ENCODE measurements at regions not wholly inside any gene's neighbourhood (a gene's known extent, or its start where the extent isn't known, plus 50 kb on each side); places are given as distances from the start of the nearest gene placed in this dataset.

DNA sequence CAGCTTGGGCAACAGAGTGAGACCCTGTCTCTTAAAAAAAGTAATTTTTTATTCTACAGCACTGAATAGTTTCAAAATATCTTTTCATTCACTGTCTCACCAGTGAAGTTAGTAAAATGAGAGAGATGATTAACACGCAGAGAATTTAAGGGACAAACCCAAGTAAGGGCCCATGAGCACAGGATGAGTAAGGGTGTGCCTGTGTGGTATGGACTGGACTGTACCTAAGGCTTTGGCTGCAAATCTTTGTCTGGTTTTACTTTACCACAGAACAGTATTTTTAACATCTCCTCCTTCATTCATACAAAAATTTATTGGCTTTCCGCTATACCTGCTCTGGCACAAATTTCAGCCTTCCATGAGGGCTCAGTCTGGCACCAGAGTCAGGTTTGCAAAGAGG, 433.3 kb downstream of the UTRN start:
- no peak overlapping the region for H3K4me3 Mint-ChIP-seq
- DNase-seq (no peak), ATAC-seq (no peak)
- H3K27me3 Mint-ChIP-seq = no peaks in the 10 kb centered on the region
- no peak overlapping the region for H3K27ac Mint-ChIP-seq
- peaks cover 23% of the 10 kb centered on the region for H3K4me1 Mint-ChIP-seq
- H3K9me3 ChIP-seq (ENCODE audit: control insufficient read depth, low read length, poor library complexity, severe bottlenecking) = no peaks in the 10 kb centered on the region
- peaks cover 15% of the 10 kb centered on the region for H3K36me3 Mint-ChIP-seq (ENCODE audit: low read depth)

DNA sequence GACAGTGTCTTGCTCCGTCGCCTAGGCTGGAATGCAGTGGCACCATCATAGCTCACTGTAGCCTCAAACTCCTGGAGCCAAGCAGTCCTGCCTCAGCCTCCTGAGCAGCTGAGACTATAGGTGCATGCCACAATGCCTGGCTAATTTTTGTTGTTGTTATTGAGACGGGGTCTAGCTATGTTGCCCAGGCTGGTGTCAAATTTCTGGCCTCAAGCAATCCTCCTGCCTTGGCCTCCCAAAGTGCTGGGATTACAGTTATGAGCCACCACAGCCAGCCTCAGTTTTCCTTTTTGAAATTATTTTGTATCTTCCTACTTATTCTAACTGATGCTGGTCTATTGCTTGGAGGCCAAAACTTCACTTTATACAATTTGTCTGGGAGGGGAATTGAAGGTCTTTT, 436.1 kb downstream of the UTRN start:
- H3K4me1 Mint-ChIP-seq = peaks cover 16% of the 10 kb centered on the region
- peaks cover 9% of the 10 kb centered on the region for H3K36me3 Mint-ChIP-seq (ENCODE audit: low read depth)
- DNase-seq = no peak
- no peaks in the 10 kb centered on the region for H3K9me3 ChIP-seq (ENCODE audit: control insufficient read depth, low read length, poor library complexity, severe bottlenecking)
- no peaks in the 10 kb centered on the region for H3K27me3 Mint-ChIP-seq
- no peak overlapping the region for H3K4me3 Mint-ChIP-seq
- H3K27ac Mint-ChIP-seq = no peak overlapping the region
- no peak for ATAC-seq

DNA sequence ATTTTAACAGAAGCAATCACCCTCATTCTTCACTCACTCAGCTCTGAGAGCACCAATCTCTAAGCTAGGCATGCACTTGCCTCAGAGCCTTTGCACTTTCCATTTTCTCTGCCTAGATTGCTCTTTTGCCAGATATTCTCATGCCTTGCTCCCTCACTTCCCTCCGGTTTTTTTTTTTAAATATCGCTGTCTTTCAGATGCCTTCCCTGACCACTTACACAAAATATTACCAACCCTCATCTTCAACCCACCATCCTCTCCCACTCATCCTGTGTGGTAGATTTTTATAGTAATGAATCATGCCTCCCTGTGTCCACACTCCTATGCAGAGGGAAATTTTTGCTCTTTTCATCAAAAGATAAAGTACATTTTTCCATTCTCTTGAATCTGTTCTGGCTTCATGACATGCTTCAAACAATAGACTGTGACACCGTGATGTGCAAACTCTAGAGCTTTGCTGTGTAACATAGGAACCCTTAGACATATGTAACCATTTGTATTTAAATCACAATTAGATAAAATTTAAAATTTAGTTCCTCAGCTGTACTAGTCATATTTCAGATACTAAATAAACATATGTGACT, 437.1 kb downstream of the UTRN start:
- no peak for ATAC-seq
- peak overlapping the region; percentile 75 for H3K27ac Mint-ChIP-seq
- peaks cover 11% of the 10 kb centered on the region for H3K36me3 Mint-ChIP-seq (ENCODE audit: low read depth)

DNA sequence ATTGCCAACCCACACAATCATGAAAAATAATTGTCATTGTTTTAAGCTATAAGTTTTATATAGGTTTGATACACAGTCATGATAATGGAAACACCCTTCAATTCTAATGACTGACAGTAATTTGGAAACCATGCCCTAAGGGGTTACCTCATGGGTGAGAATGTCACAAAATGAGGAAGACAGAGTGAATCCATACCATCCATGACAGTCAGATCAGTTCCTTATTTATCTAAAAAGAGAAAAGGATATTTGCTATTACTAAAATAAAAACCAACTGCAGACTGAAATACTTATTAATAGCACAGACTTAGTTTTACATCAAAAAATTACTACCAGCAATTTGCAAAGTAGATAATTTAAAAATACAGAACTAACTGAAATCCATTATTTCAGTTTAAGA, 437.8 kb downstream of the UTRN start:
- Mint-ChIP-seq H3K27me3 (no peaks in the 10 kb centered on the region), H3K4me1 (peaks cover 21% of the 10 kb centered on the region), H3K4me3 (no peak overlapping the region), H3K36me3 (ENCODE audit: low read depth) (peaks cover 11% of the 10 kb centered on the region), H3K27ac (peak overlapping the region; percentile 75)
- ATAC-seq = no peak
- DNase-seq = no peak
- no peaks in the 10 kb centered on the region for H3K9me3 ChIP-seq (ENCODE audit: control insufficient read depth, low read length, poor library complexity, severe bottlenecking)

More for the DNA sequence above, 437.1 kb downstream of the UTRN start:
- Mint-ChIP-seq H3K27me3 (no peaks in the 10 kb centered on the region), H3K4me1 (peaks cover 21% of the 10 kb centered on the region), H3K4me3 (no peak overlapping the region)
- no peak for DNase-seq
- no peaks in the 10 kb centered on the region for H3K9me3 ChIP-seq (ENCODE audit: control insufficient read depth, low read length, poor library complexity, severe bottlenecking)

DNA sequence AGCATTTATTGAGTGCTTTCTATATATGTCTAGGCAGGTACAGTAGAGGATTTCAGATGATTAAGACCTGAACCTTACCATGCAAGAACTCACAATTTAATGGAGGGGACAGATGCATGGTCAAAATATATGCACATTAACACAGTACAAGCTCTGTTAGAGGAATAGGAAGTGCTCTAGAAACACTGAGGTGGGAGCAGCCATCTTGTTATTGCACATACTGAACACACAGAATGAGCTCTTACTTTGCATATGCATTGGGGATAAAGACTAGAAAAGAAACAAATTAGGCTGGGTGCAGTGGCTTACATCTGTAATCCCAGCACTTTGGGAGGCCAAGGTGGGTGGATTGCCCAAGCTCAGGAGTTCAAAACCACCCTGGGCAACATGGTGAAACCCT, 438.3 kb downstream of the UTRN start:
- H3K4me1 Mint-ChIP-seq = peaks cover 22% of the 10 kb centered on the region
- ATAC-seq (no peak), DNase-seq (no peak)
- H3K4me3 Mint-ChIP-seq = no peak overlapping the region
- peaks cover 11% of the 10 kb centered on the region for H3K36me3 Mint-ChIP-seq (ENCODE audit: low read depth)
- no peaks in the 10 kb centered on the region for H3K9me3 ChIP-seq (ENCODE audit: control insufficient read depth, low read length, poor library complexity, severe bottlenecking)
- H3K27ac Mint-ChIP-seq = no peak overlapping the region
- no peaks in the 10 kb centered on the region for H3K27me3 Mint-ChIP-seq

DNA sequence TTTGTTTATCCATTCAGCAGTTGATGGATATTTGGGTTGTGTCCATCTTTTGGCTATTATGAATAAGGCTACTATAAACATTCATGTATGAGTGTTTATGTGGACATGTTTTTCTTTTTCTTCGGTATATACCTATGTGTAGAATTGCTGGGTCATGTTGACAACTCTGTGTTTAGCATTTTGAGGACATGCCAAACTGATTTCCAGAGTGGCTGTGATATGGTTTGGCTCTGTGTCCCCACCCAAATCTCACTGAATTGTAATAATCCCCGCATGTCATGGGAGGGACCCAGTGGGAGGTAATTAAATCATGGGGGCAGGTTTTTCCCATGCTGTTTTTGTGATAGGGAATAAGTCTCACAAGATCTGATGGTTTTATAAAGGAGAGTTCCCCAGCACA, 439.7 kb downstream of the UTRN start:
- no peaks in the 10 kb centered on the region for H3K9me3 ChIP-seq (ENCODE audit: control insufficient read depth, low read length, poor library complexity, severe bottlenecking)
- ATAC-seq = no peak
- peaks cover 9% of the 10 kb centered on the region for H3K36me3 Mint-ChIP-seq (ENCODE audit: low read depth)
- no peak for DNase-seq
- no peak overlapping the region for H3K4me3 Mint-ChIP-seq
- peaks cover 23% of the 10 kb centered on the region for H3K4me1 Mint-ChIP-seq
- no peaks in the 10 kb centered on the region for H3K27me3 Mint-ChIP-seq
- no peak overlapping the region for H3K27ac Mint-ChIP-seq

DNA sequence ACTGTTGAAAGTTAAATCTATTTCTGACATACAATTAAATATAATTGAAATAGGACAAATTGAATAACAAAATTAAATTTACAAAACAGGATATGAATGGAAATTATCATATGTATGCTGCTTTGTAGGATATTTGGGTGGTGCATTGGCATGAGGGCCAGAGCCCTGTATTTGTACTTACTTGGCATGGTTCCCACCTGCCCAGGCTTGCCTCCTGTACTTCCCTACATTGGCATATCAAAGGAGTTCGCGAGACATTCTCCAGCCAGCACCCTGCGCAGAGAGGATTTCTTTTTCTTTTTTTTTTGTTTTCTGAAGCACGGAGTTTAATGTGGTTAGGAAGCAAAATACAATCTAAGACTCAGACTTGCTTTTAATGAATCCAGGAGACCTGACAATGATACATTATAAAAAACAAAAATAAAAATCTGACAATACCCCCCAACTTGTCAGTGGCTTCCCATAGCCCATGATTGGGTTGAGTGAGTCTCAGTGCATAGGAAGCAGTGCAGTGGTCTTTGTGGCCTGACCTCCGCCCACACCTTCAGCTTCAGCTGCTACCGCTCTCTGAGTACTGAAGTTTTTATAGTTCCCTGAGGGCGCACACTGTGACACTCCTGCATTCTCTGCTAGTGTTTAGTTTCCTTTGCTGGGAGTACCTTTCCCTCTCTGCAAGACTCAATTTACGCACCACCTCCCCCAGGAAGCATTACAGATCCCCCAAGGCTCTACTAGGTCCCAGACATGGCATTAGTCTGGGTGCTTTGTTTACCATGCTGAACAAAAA, 440.8 kb downstream of the UTRN start:
- H3K9me3 ChIP-seq (ENCODE audit: control insufficient read depth, low read length, poor library complexity, severe bottlenecking) = no peaks in the 10 kb centered on the region
- Mint-ChIP-seq H3K4me1 (peaks cover 21% of the 10 kb centered on the region), H3K27me3 (no peaks in the 10 kb centered on the region), H3K4me3 (no peak overlapping the region), H3K27ac (peak overlapping the region; percentile 5), H3K36me3 (ENCODE audit: low read depth) (peaks cover 7% of the 10 kb centered on the region)
- DNase-seq (no peak), ATAC-seq (no peak)

DNA sequence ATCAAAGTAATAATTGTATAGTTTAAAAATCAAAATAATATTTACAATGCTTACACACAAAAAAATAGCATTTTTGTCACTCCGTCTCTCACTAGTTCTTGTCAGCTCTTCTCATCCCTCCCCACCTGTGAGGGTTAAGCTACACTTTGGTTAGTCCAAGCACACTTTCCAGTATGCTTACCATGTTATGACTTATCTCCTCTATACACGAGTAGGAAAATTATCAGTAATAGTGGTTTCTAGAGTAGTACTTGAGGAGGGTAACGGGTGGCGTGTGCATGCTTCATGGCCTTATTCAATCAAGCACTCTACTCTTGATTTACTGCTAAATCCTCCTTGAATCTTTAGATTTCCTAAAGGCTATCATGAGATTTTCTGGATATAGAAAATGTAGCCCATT, 443.7 kb downstream of the UTRN start:
- peaks cover 19% of the 10 kb centered on the region for H3K4me1 Mint-ChIP-seq

DNA sequence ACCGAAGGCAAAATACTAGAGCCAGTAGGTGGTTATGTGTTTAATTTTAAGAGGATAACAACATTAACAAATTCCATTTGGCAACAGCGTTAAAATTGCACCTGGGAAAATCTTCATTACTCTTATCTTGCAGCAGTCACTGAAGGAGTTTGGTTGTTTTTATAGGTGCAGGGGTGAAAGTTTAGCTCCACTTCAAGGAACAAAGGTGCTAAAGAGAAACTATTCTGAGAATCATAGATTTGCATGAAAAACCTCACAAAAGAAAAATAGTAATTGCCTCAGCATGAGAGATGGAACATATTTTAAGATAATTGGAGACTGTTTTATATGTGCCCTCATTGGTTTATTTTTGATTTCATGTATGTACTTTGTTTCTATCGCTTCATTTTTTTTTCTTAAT, 444.4 kb downstream of the UTRN start:
- peaks cover 19% of the 10 kb centered on the region for H3K4me1 Mint-ChIP-seq
- no peak for DNase-seq
- H3K36me3 Mint-ChIP-seq (ENCODE audit: low read depth) = peaks cover 9% of the 10 kb centered on the region
- H3K9me3 ChIP-seq (ENCODE audit: control insufficient read depth, low read length, poor library complexity, severe bottlenecking) = no peaks in the 10 kb centered on the region
- ATAC-seq = no peak
- H3K27me3 Mint-ChIP-seq = no peaks in the 10 kb centered on the region
- H3K27ac Mint-ChIP-seq = no peak overlapping the region
- no peak overlapping the region for H3K4me3 Mint-ChIP-seq

More for the DNA sequence above, 443.7 kb downstream of the UTRN start:
- Mint-ChIP-seq H3K27ac (peak overlapping the region; percentile 57), H3K4me3 (no peak overlapping the region), H3K27me3 (no peaks in the 10 kb centered on the region), H3K36me3 (ENCODE audit: low read depth) (peaks cover 7% of the 10 kb centered on the region)
- no peaks in the 10 kb centered on the region for H3K9me3 ChIP-seq (ENCODE audit: control insufficient read depth, low read length, poor library complexity, severe bottlenecking)
- ATAC-seq (no peak), DNase-seq (no peak)

DNA sequence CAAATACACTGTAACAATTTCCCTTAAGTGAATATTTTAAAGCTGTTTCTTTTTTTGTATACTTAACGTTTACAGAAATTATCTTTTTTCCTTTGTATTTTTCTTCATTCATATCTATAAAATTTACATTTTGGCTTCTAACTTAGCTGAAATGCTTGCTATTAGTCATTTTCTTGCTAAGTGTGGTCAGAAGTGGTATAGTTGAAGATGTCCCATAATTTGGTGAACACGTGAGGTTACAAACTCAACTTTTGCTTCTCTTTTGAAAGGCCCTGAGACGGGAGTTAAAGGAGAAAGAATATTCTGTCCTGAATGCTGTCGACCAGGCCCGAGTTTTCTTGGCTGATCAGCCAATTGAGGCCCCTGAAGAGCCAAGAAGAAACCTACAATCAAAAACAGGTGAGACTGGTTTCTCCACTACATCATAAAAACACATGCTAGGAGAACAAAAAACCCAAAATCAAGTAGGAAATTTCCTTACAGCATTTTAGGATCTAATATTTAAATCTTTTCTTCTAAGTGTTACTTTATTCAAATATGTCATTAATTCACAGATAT, 445.0 kb downstream of the UTRN start:
- no peak for DNase-seq
- Mint-ChIP-seq H3K27ac (no peak overlapping the region), H3K36me3 (ENCODE audit: low read depth) (peaks cover 14% of the 10 kb centered on the region), H3K27me3 (no peaks in the 10 kb centered on the region), H3K4me3 (no peak overlapping the region), H3K4me1 (peaks cover 22% of the 10 kb centered on the region)
- H3K9me3 ChIP-seq (ENCODE audit: control insufficient read depth, low read length, poor library complexity, severe bottlenecking) = no peaks in the 10 kb centered on the region
- ATAC-seq = no peak

DNA sequence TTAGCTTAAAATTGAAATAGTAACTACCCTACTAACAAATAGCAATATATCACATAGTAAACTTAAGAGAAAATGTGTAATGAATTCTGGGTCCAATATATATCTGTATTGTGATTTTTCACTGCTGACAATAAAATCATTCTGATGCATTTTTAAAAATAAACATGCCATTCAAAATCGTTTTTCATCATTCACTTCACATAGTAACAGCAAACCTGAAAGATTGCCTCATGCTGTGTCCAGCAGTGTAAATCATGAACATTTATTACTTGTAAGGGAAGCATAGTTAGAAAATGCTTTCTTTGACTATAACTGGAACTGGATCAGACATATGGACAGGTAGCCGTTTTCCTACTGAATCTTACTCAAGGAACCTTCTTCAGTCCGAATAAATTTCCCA, 446.1 kb downstream of the UTRN start:
- no peaks in the 10 kb centered on the region for H3K9me3 ChIP-seq (ENCODE audit: control insufficient read depth, low read length, poor library complexity, severe bottlenecking)
- no peaks in the 10 kb centered on the region for H3K27me3 Mint-ChIP-seq
- no peak overlapping the region for H3K4me3 Mint-ChIP-seq
- no peak for ATAC-seq
- peaks cover 16% of the 10 kb centered on the region for H3K4me1 Mint-ChIP-seq
- no peak for DNase-seq
- H3K27ac Mint-ChIP-seq = no peak overlapping the region
- H3K36me3 Mint-ChIP-seq (ENCODE audit: low read depth) = peaks cover 15% of the 10 kb centered on the region

DNA sequence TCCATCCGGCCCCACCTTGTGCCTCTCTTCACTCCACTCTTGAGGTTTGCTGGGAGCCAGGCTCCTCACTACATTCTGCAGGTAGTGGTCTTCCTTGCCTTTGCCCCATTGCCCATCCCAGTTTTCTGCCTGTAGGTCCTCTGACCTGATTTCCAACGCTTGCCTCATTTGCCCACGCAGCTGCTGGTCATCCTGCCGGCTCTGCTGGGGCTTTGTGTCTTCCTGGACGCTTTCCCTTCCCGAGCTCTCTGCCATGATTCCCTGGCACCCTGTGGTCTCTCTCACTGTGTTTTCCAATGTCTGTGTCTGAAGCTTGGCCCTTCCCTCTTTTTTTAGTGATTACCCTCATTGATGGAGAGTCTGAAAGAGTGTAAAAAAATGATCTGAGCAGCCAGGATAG, 451.6 kb downstream of the UTRN start:
- DNase-seq = no peak
- no peaks in the 10 kb centered on the region for H3K9me3 ChIP-seq (ENCODE audit: control insufficient read depth, low read length, poor library complexity, severe bottlenecking)
- no peak overlapping the region for H3K4me3 Mint-ChIP-seq
- H3K27me3 Mint-ChIP-seq = no peaks in the 10 kb centered on the region
- ATAC-seq = no peak
- peak overlapping the region; percentile 1 for H3K27ac Mint-ChIP-seq
- H3K4me1 Mint-ChIP-seq = peaks cover 20% of the 10 kb centered on the region
- H3K36me3 Mint-ChIP-seq (ENCODE audit: low read depth) = peaks cover 23% of the 10 kb centered on the region

DNA sequence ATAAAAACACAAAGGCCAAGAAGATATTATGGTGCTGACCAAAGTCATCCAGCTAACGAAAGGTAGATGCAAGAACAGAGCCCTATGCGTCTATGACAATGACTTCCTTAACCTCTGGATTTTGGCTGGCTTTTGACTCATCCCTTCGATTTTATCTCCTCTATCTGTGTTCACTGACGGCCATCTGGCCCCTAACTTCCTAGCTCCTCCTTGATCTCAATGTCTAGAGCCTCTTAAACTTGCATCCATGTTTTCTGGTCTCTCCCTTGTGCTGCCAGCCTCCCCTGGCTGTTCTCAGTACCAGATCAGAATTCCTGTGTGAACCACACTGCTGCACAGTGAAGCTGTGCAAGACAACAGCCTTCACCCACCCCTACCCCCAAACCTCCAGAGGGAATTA, 452.9 kb downstream of the UTRN start:
- H3K27ac Mint-ChIP-seq = peak overlapping the region; percentile 74
- H3K27me3 Mint-ChIP-seq = no peaks in the 10 kb centered on the region
- DNase-seq (no peak), ATAC-seq (no peak)
- H3K9me3 ChIP-seq (ENCODE audit: control insufficient read depth, low read length, poor library complexity, severe bottlenecking) = no peaks in the 10 kb centered on the region
- peaks cover 19% of the 10 kb centered on the region for H3K4me1 Mint-ChIP-seq
- H3K36me3 Mint-ChIP-seq (ENCODE audit: low read depth) = peaks cover 21% of the 10 kb centered on the region
- no peak overlapping the region for H3K4me3 Mint-ChIP-seq

DNA sequence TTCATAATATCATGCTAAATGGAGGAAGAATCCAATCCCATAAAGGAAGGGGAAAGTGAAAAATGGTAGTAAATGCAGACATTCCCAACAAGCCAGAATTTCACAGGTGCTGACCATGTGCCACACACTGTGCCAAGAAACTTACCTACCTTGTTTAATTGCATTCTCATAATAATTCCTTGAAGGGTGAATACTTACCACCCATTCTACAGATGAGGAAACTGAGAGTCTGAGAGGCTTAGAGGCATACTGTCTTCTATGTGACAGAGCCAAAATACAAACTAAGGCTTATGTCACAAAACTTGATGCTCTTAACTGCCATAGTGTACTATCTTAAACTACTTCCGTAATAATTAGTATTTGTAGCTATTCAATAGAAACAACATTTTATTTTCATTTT, 454.7 kb downstream of the UTRN start:
- H3K9me3 ChIP-seq (ENCODE audit: control insufficient read depth, low read length, poor library complexity, severe bottlenecking) = no peaks in the 10 kb centered on the region
- Mint-ChIP-seq H3K4me1 (peaks cover 17% of the 10 kb centered on the region), H3K4me3 (no peak overlapping the region), H3K36me3 (ENCODE audit: low read depth) (peaks cover 14% of the 10 kb centered on the region), H3K27me3 (no peaks in the 10 kb centered on the region), H3K27ac (no peak overlapping the region)
- ATAC-seq (no peak), DNase-seq (no peak)

Data from T-helper 17 cell (primary cell).